ENCODE measurements at regions not wholly inside any gene's neighbourhood (a gene's known extent, or its start where the extent isn't known, plus 50 kb on each side); places are given as distances from the start of the nearest gene placed in this dataset.
"Not testable (repeated sequence)": the region's sequence is repeated elsewhere in the genome, so short reads cannot be mapped to it uniquely, and the experiment has no call there.

- DNase-seq: no peak
Observed at GRCh38 chr1:81513796-81514354, 286.9 kb upstream of the ADGRL2 start.

GRCh38 chr1:81512252-81513003, 288.3 kb upstream of the ADGRL2 start:
- DNase-seq: no peak

- DNase-seq: no peak
Observed at GRCh38 chr1:81511281-81511680, 289.5 kb upstream of the ADGRL2 start.

- DNase-seq: no peak
Observed at GRCh38 chr1:81510701-81511100, 290.0 kb upstream of the ADGRL2 start.

- DNase-seq: no peak
Observed at GRCh38 chr1:81509594-81509993, 291.1 kb upstream of the ADGRL2 start.

GRCh38 chr1:81506699-81507098, 294.0 kb upstream of the ADGRL2 start:
- no peak for DNase-seq

GRCh38 chr1:81505831-81506230, 294.9 kb upstream of the ADGRL2 start:
- DNase-seq: no peak

- DNase-seq: not testable (repeated sequence)
Observed at GRCh38 chr1:81504820-81505219, 295.9 kb upstream of the ADGRL2 start.

GRCh38 chr1:81502705-81503104, 298.0 kb upstream of the ADGRL2 start:
- not testable (repeated sequence) for DNase-seq

GRCh38 chr1:81501485-81501884, 299.2 kb upstream of the ADGRL2 start:
- not testable (repeated sequence) for DNase-seq

- no peak for DNase-seq
Observed at GRCh38 chr1:81499487-81499886, 301.2 kb upstream of the ADGRL2 start.

GRCh38 chr1:81498471-81499462, 302.0 kb upstream of the ADGRL2 start:
- peak; percentile 84 for DNase-seq

GRCh38 chr1:81496349-81496748, 304.4 kb upstream of the ADGRL2 start:
- no peak for DNase-seq

GRCh38 chr1:81493102-81493869, 307.4 kb upstream of the ADGRL2 start:
- DNase-seq: no peak

- DNase-seq: no peak
Observed at GRCh38 chr1:81492628-81493027, 308.1 kb upstream of the ADGRL2 start.

- DNase-seq: no peak
Observed at GRCh38 chr1:81490614-81491013, 310.1 kb upstream of the ADGRL2 start.

GRCh38 chr1:81489372-81489934, 311.3 kb upstream of the ADGRL2 start:
- no peak for DNase-seq

GRCh38 chr1:81484284-81484683, 316.4 kb upstream of the ADGRL2 start:
- no peak for DNase-seq

GRCh38 chr1:81478219-81478618, 322.5 kb upstream of the ADGRL2 start:
- DNase-seq: peak; percentile 86

GRCh38 chr1:81477710-81478109, 323.0 kb upstream of the ADGRL2 start:
- DNase-seq: peak; percentile 31

- DNase-seq: no peak
Observed at GRCh38 chr1:81472387-81472786, 328.3 kb upstream of the ADGRL2 start.

GRCh38 chr1:81471255-81471654, 329.5 kb upstream of the ADGRL2 start:
- no peak for DNase-seq

Data from NCI-H1105 treated with DMSO at 0.1 percent for 48 hours (cell line).